GM12878 (cell line): ENCODE measurements at regions not wholly inside any gene's neighbourhood (a gene's known extent, or its start where the extent isn't known, plus 50 kb on each side); places are given as distances from the start of the nearest gene placed in this dataset.

Experiments
- ATAC-seq: fragments of 200-7000 bp; cut with Tn5 transposase; 3 replicates; pipeline ENCODE4 v1.9.1; 2020; ENCODE audit warnings: mild to moderate bottlenecking, moderate library complexity
- BruUV-seq: library from RNA; stranded (reverse); fragments of 400-500 nt; replicated peaks from 2 replicates; lab custom pipeline; 2021; lab: Mats Ljungman, UMichigan
- CTCF ChIA-PET: fragments of 300-600 bp; sonication (Branson Sonifier 250); formaldehyde crosslinking; extraction: SDS; loops from one replicate; lab custom pipeline; 2021; ENCODE audit warnings: inconsistent platforms; lab: Yijun Ruan, JAX
- POLR2A ChIA-PET: fragments of 350-600 bp; formaldehyde crosslinking; extraction: SDS; loops from one replicate; lab custom pipeline; 2021; ENCODE audit warnings: inconsistent platforms; lab: Charles Lee
- RAD21 ChIA-PET: fragments of 300-600 bp; sonication (Branson Sonifier 250); formaldehyde crosslinking; loops from one replicate; lab custom pipeline; 2023; ENCODE audit warnings: antibody characterized with exemption; ENCODE audit not compliant: unreplicated experiment; lab: Charles Lee
- SMC1A ChIA-PET: fragments of 300-600 bp; sonication (Branson Sonifier 250); formaldehyde crosslinking; loops from one replicate; lab custom pipeline; 2023; ENCODE audit not compliant: unreplicated experiment, uncharacterized antibody; lab: Charles Lee
- DNase-seq: peaks from one replicate; pipeline ENCODE4 v3.0.0-alpha.2; 2011; ENCODE audit warnings: low read depth, low spot score
- FAIRE-seq: peaks from 3 replicates; lab custom pipeline; 2011; peaks lifted over from hg19 to GRCh38; lab: Jason Lieb, UNC
- H2AFZ ChIP-seq: 2 replicates; pipeline ENCODE4 v1.6.0; 2011; ENCODE audit warnings: low read depth, low read length, control low read depth; ENCODE audit not compliant: control insufficient read depth
- H3K27ac ChIP-seq: 2 replicates; pipeline ENCODE4 v1.5.1; 2011; ENCODE audit warnings: control low read depth; ENCODE audit not compliant: control insufficient read depth, insufficient read depth
- H3K27me3 ChIP-seq, 2 experiments: replicated peaks in 1 of 2; 2 replicates each; pipeline versions ENCODE4 v1.6.0 to v1.6.1; 2011; ENCODE audit warnings: low read length in 1 of 2; ENCODE audit not compliant: control insufficient read depth in 2 of 2, insufficient read depth in 2 of 2
- H3K36me3 ChIP-seq, 2 experiments: 2 replicates each; pipeline ENCODE4 v1.5.1; 2011; ENCODE audit warnings: low read length in 1 of 2; ENCODE audit not compliant: control insufficient read depth in 2 of 2, insufficient read depth in 2 of 2
- H3K4me1 ChIP-seq: 2 replicates; pipeline ENCODE4 v1.6.1; 2011; ENCODE audit warnings: mild to moderate bottlenecking, low read length, moderate library complexity, mixed read lengths; ENCODE audit not compliant: control insufficient read depth, insufficient read depth
- H3K4me2 ChIP-seq: 2 replicates; pipeline ENCODE4 v1.6.0; 2011; ENCODE audit warnings: control low read depth; ENCODE audit not compliant: control insufficient read depth, insufficient read depth
- H3K4me3 ChIP-seq: fragments of 200-600 bp; sonication (generic); 2 replicates; pipeline ENCODE4 v1.5.1; 2016
- H3K79me2 ChIP-seq: 2 replicates; pipeline ENCODE4 v1.6.0; 2011; ENCODE audit warnings: low read length; ENCODE audit not compliant: control insufficient read depth, insufficient read depth
- H3K9ac ChIP-seq: 2 replicates; pipeline ENCODE4 v1.8.0; 2011; ENCODE audit warnings: low read length, control low read depth, mixed read lengths; ENCODE audit not compliant: control insufficient read depth, insufficient read depth
- H3K9me3 ChIP-seq: replicated peaks from 3 replicates; pipeline ENCODE4 v1.5.1; 2011; ENCODE audit warnings: mild to moderate bottlenecking, low read length; ENCODE audit not compliant: control insufficient read depth, insufficient read depth
- H4K20me1 ChIP-seq: 2 replicates; pipeline ENCODE4 v1.6.0; 2011; ENCODE audit not compliant: control insufficient read depth, insufficient read depth
- ATF2 ChIP-seq: IDR thresholded peaks from 2 replicates; pipeline ENCODE4 v1.6.1; 2012; ENCODE audit warnings: low read length, inconsistent platforms
- ELK1 ChIP-seq: IDR thresholded peaks from 2 replicates; pipeline ENCODE4 v1.6.1; 2012; ENCODE audit warnings: low read depth, low read length, improper control_type of control experiment
- ESRRA ChIP-seq: IDR thresholded peaks from 2 replicates; pipeline ENCODE4 v1.6.1; 2012; ENCODE audit warnings: mild to moderate bottlenecking, low read length, improper control_type of control experiment
- FOS ChIP-seq: IDR thresholded peaks from 3 replicates; pipeline ENCODE4 v1.6.1; 2011; ENCODE audit warnings: borderline replicate concordance; ENCODE audit not compliant: insufficient read length; ENCODE audit errors: extremely low read depth
- KAT2A ChIP-seq: conservative IDR thresholded peaks from 2 replicates; pipeline ENCODE4 v1.6.1; 2011; ENCODE audit warnings: low read depth, low read length; ENCODE audit not compliant: control insufficient read depth
- KLF5 ChIP-seq: fragments of 450-650 bp; IDR thresholded peaks from 2 replicates; pipeline ENCODE4 v1.6.1; 2014; ENCODE audit warnings: mild to moderate bottlenecking; ENCODE audit not compliant: partially characterized antibody
- RUNX3 ChIP-seq: IDR thresholded peaks from 2 replicates; pipeline ENCODE4 v1.6.1; 2012; ENCODE audit warnings: low read length, inconsistent platforms
- ZBTB40 ChIP-seq: fragments of 450-650 bp; IDR thresholded peaks from 2 replicates; pipeline ENCODE4 v1.6.1; 2016; ENCODE audit warnings: mild to moderate bottlenecking, moderate library complexity, borderline replicate concordance
- WGBS: methylation state at CpG from one replicate; pipeline ENCODE4 v1.1.6; 2016; ENCODE audit warnings: low lambda C conversion rate; ENCODE audit not compliant: insufficient replicate concordance, insufficient coverage; ENCODE audit errors: missing lambda C conversion rate; 5-methylcytosine and 5-hydroxymethylcytosine counted together
- in situ Hi-C: fragments of 300-500 bp; cut with MboI; formaldehyde crosslinking; loops from 9 replicates; pipeline ENCODE4 v1.14.3; 2018; ENCODE audit warnings: mixed read lengths
- intact Hi-C: fragments of 100-400 bp; cut with micrococcal nuclease; formaldehyde crosslinking; loops from one replicate; pipeline ENCODE4 v1.14.2; 2022; ENCODE audit not compliant: unreplicated experiment
- TF ChIP-seq, protein P1 (sequence below): fragments of 450-650 bp; IDR thresholded peaks from 2 replicates; pipeline ENCODE4 v1.6.1; 2017; ENCODE audit warnings: mild to moderate bottlenecking, low read depth, inconsistent platforms; ENCODE audit not compliant: poor library complexity, severe bottlenecking

DNA sequence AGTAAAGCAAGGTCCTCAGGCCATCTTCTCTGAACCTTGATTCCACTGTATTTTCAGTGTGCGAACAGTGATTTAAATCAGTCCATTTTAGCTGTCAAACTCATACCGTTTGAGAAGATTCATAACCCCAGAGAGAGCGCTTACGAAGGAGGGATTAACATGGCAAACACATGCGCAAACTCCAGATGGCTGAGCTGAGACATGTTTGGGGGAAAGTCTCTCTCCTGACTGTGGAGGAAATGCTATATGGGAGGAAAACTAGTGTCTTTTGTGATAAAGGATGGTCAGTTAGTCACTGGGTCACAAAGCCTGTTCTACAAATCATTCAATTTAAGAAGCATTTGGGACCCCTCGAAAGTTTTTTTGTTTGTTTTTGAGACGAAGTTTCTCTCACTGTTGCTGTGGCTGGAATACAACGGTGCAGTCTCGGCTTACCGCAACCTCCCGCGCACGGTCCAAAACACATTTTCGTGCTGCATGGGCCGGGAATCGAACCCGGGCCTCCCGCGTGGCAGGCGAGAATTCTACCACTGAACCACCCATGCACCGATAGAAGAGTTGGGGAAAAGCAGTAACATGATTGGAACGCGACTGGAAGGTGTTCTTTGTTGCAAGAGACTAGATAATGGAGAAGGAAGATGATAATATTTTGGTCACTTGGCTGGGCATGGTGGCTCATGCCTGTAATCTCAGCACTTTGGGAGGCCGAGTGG lies 58.4 kb upstream of the CXADR start (continued):
- TF ChIP-seq KAT2A (no peak), KLF5 (no peak), RUNX3 (peak; percentile 72; the same call in 1 of the 2 replicates), FOS (no peak), ZBTB40 (no peak), ELK1 (no peak), ESRRA (no peak)

GRCh38 chr21:17455028-17455353 lies 57.9 kb upstream of the CXADR start:
- no peak overlapping the region for H3K27ac ChIP-seq
- no peaks in the 10 kb centered on the region for H3K4me1 ChIP-seq
- no peak for FAIRE-seq
- intact Hi-C loops (no loop called here), in situ Hi-C loops (no loop called here)
- BruUV-seq = no TSS peak
- ChIA-PET SMC1A (no interaction called here), RAD21 (no interaction called here), CTCF (no interaction called here), POLR2A (no interaction called here)
- no peak for ATAC-seq
- H3K4me2 ChIP-seq = no peak overlapping the region
- H3K9me3 ChIP-seq = no peaks in the 10 kb centered on the region
- no peak overlapping the region for H3K9ac ChIP-seq
- no peaks in the 10 kb centered on the region for H3K79me2 ChIP-seq
- H3K27me3 ChIP-seq = no peaks in the 10 kb centered on the region
- 0% methylated on average over 3 of the region's 4 CpGs for WGBS
- no peaks in the 10 kb centered on the region for H3K36me3 ChIP-seq
- H4K20me1 ChIP-seq = no peaks in the 10 kb centered on the region
- DNase-seq = no peak
- no peak overlapping the region for H3K4me3 ChIP-seq
- no peak overlapping the region for H2AFZ ChIP-seq
- TF ChIP-seq ELK1 = no peak
- TF ChIP-seq ATF2 = no peak
- TF ChIP-seq RUNX3 = no peak
- TF ChIP-seq, protein P1, sequence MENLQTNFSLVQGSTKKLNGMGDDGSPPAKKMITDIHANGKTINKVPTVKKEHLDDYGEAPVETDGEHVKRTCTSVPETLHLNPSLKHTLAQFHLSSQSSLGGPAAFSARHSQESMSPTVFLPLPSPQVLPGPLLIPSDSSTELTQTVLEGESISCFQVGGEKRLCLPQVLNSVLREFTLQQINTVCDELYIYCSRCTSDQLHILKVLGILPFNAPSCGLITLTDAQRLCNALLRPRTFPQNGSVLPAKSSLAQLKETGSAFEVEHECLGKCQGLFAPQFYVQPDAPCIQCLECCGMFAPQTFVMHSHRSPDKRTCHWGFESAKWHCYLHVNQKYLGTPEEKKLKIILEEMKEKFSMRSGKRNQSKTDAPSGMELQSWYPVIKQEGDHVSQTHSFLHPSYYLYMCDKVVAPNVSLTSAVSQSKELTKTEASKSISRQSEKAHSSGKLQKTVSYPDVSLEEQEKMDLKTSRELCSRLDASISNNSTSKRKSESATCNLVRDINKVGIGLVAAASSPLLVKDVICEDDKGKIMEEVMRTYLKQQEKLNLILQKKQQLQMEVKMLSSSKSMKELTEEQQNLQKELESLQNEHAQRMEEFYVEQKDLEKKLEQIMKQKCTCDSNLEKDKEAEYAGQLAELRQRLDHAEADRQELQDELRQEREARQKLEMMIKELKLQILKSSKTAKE = no peak
